Mucosa of gallbladder (tissue), 1 donor: ENCODE measurements at regions not wholly inside any gene's neighbourhood (a gene's known extent, or its start where the extent isn't known, plus 50 kb on each side); places are given as distances from the start of the nearest gene placed in this dataset.
A peak's percentile ranks its signal among the peaks of the same experiment; 100 is the strongest.

Experiments
- DNase-seq: peaks from one replicate; pipeline ENCODE4 v3.0.0-alpha.2; 2020; ENCODE audit warnings: low spot score
- donor health status: DM: no; HTN: no; CAD: no.

DNA sequence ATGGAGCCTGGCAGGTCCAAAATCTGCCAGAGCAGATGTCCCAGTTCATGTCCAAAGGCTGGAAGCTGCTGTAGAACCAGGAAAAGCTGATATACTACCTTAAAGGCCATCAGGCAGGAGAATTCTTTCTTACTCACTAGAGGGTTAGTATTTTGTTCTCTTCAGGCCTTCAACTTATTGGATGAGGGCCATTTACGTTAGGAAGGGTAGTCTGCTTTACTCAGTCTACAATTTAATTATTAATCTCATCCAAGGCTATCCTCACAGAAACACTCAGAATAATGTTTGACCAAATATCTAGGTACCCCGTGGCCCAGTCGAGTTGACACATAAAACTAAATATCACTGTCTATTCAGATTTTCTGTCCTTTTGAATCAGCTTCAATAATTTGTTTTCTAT lies 437.4 kb downstream of the TLE4 start:
- DNase-seq, result no peak

DNA sequence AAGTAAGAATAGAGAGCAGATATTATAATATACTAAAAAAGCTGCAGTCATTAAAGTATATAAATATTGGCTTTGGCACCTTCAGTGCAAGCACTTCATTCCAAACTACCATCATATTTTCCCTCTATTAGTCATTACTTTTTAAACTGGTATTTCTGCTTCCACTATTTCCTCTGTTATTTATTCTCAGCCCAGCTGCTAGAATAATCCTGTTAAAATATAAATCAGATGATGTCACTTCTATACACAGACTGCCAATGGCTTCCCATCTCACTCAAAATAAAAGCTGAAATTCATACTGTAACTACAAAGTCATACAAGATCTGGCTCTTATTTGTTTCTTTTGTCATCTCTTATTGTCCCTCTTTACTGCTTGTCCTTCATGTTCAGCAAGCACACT lies 432.9 kb downstream of the TLE4 start:
- no peak for DNase-seq

DNA sequence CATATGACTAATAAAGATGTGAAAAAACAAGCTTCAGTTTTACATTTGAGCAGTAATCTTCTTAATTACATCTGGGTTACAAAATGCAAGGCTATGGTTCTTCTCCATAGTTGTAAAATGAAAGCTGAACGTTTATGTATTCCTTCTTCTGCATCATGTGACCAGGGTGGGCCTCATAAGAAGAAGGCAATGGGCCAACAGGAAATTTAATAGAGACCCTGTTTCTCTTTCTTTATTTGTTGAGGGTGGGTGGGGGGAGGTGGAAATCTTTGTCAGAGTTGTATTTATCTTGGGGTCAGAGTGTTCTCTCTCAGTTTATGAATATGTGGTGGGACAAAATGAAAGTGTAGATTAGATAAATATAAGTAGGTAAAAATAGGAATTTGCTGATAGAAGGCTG lies 418.8 kb downstream of the TLE4 start:
- DNase-seq, result no peak

DNA sequence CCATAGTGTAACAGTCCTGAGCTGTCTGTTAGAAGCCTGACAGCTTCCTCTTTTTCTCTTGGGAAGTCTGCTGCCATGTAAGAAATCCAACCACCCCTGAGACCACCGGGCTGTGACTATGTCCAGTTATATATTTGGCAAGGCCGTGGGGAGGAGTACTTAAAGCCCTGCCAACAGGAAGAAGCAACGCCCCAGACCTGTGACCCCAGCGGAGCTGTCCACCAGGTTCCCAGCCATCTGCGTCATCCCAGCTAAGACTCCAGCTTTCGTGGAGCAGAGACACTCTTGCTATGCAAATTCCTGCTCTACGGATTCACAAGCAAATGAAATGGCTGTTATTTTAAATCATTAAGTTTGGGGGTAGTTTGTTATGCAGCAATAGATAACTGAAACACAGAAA lies 417.3 kb downstream of the TLE4 start:
- peak; percentile 75 for DNase-seq

DNA sequence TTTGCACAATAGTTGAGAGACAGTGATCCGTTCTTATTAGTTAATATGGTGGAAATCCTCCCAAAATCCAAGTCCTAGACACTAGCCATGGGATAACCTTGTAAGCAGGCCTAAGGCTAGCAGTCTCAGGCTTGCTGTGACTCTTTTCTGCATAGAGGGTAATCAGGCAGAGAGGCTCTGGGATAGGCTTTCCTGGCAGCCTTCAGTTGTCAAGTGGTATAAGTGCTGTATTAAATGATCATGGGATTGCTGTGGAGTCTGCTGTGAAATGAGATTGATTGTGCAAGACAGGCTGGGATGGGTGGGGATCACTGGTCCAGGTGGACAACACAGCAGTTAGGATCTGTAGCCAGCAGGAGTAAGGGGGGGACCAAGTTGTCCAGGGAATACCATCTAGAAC lies 416.4 kb downstream of the TLE4 start:
- DNase-seq, result no peak

DNA sequence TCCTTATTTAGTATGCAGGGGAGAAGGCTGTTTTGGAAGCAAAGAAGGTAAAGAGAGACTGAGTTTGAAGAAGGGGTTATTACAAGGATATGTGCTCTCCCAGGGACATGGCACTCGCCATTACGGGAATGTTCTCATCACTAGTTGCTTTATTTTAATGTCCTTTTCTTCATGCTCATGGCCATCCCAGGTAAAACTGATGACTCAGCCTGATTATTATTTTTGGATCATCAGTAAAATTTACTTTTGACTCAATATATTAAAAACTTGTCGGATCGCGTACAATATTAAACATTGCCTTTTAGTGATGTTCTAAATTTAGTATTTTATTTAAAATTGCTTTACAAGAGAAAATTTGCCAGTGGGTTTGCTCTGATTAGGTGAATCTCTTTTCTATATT lies 414.7 kb downstream of the TLE4 start:
- no peak for DNase-seq

DNA sequence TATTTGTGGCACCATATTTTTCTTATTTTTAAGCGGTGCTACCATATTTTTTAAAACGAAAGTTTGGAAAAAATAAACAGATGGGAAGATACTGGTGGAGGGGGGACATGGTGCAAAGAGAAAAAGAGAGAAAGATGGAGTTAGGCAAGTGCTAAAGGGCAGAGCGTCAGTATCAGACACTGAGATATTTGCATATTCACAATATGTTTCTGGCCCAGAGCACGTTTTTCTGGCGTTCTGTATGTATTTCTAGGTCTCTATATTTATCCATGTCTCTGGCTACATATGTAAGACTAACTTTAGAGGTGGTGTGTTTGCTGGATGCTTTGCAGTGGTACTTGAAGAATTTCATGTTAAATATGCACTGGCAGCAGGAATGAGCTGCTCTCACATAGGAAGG lies 414.0 kb downstream of the TLE4 start:
- DNase-seq, result no peak

DNA sequence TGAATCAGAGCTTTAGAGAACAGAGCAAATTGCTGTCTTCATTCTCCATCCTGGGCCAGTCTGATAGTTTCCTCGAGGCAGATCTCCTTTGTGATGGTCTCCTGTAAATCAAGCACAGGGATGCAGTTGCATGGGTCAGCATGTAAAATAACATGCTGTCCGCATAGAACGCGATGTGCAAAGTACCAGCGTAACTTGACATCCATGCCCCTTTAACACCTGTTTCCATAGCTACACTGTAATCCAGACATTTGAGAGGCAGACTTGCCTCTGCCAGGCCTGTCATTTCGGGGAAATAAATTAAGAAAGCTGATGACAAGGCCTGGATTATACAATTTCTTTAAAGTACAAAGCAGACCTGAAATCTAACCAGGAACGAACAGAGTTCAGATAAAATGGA lies 413.5 kb downstream of the TLE4 start:
- no peak for DNase-seq

DNA sequence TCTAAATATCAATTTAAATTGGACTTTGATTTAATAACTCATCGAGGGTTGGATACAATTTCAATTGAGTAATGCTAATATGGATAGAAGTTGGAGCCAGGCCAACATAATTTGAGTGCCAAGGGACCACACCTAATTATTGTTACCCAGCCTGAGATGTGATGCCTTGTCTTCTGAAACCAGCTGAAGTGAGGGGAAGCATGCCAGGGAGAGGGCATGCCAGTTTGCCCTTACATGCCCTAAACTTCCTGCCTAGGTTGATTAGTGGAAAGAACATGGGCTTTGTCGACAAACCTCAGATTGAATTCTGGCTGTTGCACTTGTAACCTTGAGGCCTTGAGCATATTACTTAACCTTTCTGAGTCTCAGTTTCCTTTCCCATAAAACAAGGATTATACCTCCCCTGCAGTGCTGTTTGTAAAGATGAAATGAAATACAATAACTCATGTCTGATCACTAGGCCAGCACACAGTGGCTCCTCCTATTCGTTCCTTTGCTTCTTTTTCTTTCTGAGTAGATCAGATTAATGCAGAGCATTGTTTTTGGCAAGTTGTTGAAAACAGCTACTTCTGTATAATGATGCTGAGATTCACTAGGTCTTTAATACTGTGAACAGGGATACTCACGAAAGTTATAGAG lies 412.8 kb downstream of the TLE4 start:
- DNase-seq, result peak; percentile 85

DNA sequence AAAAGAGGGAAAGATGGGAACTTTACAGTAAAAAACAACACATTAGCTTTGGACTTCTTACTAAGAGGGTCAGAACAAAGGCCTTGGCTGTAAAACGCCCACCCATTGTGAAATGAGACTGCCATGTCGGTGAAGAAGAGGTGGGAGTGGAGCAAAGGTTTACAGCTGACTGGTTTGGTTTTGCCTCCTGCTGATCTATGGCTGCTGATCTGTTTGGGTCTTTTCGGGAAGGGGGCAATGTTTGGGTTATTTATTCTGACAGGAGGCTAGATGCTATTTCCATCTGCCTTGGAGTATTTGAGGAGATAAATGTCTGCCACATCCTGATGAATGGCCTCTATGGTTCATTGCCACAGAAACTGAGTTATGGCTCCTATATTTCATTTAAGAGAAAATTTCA lies 408.7 kb downstream of the TLE4 start:
- DNase-seq, result no peak

DNA sequence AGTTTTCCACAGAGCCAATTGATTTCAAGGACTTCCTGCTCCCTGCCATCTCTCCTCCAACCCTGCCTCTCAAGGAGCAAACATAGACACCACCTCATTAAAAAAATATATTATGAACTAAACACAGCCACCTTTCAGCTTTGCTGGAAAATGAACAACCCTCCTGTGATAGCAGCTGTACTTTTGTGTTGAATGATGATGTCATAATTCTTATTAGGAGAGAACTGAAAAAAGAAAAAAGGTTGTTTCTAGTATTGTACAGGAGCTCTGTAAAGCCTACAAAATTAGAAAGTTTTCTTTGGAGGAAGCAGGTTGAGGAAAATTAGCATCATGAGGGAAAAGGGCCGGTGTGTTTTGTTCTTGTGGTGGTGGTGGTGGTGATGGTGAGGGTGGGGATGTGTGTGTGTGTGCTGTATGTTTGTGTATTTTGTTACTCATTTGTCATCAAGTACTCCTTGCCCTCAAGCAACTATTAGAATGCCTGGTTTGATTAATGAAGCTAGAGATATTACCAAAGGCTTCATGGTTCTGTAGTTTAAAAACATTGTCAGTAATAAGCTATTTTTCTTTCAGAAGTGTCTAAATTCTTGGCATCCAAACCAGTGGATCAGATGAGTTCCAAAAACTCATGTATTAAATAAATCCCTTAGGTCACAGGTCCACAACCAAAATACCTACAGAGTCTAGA lies 405.9 kb downstream of the TLE4 start:
- DNase-seq, result no peak

DNA sequence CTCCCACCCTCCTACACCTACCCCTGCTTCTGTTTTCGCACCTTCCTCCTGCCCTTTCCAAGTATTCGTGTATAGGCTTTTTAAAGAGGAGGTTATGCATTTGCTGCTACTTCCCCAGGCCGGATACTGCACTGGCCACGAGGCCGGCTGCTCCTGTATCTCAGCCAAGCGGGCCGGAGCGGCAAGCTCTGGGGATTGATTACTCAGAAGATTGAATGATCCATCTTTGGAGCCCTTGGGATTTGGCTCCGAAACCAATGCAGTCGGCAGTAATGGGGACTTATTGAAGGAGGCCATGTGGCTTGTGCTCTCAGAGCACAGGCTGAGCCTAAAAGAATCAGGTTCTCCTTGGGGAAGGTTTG lies 405.3 kb downstream of the TLE4 start:
- DNase-seq, result no peak

DNA sequence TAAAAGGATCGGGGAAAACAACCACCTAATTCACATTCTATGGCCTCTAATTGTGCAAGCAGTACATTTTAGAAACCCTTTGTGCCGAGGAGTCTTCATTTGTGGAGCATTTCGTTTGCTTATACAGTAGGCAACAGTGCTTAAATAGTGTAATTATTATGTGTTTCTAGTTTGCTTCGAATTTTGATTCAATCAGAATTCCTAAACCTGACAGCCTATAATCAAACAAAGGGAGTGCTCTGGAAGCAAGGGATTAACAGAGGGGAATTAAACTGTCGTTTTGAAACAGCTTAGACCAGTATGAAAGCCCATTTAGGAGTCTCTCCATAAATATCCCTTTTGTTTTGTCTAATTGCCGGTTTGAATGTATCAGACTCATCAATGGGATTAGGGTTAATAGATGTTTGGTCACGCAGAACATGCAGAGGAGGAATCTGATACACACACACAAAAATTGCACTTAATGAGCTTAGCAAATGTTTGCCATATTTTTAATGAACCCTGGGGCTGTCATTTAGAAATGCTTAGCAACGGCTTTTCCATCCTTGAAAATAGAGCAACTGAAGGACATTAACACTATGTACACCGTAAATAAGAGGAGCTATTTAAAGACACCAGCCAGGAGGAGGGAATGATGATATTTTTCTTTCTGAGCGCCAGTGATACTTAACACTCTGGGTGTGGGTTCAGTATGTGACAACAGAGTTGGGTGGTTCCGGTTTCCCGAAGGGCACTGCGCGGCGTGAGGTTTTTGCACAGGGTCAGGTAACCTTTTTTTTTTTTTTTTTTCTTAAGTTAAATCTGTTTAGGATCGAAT lies 404.7 kb downstream of the TLE4 start:
- no peak for DNase-seq

DNA sequence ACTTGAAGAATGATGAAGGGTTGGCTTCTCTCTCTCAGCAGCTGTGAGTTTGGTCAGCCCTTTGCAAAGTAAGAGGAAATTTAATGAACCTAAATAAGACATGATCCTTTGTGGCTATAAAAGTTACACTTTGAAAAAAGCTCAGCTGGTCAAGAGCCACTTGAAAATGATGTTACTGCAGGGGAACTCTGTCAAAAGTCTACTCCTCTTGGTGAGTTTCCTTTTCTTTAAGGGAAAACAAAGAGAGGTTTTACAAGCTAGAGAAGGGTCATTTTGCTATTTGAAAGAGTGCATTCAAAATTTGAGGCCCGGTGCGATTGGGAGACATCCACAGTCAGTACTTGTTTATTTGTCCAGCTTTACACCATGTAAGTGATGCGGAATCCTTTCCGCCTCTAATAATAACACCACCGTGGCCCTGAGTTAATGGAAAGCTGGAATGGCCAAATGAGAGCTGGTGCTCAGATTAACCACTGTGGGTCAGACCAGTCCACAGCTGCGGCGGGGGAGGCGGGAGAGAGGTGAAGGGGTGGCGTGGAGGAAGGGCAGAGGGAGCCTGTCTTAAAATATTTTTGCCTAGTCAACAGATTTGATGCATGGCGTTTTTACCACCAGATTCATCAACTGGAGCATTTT lies 404.0 kb downstream of the TLE4 start:
- no peak for DNase-seq

DNA sequence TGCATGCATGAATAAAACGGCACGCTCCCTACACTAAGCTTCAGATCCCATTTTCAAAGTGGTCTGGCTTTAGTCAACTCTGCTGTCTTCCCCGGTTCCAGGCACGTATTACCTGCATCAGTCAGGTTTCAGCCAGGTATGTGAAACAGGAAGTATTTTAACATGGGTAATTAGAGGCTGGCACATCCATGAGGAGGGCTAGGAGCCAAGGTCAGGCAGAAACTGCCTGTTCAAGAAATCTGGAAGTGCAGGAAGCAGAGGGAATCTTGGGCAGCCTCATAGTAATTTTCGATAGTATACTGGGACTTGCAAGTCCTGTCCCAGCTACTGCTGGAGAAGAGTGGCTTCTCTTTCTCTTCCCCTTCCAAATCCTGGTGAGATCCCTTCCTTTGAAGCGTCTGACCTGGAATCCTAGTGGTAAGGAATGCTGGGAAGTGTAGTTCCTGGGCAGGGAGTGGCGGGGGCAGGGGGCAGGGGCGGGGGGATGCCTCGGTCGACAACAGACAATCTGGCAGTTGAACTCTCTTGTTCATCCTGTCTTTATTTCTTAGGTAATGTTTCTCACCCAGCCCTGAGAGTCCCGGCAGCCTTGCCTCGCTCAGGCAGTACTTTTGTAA lies 403.1 kb downstream of the TLE4 start:
- peak; percentile 23 for DNase-seq

DNA sequence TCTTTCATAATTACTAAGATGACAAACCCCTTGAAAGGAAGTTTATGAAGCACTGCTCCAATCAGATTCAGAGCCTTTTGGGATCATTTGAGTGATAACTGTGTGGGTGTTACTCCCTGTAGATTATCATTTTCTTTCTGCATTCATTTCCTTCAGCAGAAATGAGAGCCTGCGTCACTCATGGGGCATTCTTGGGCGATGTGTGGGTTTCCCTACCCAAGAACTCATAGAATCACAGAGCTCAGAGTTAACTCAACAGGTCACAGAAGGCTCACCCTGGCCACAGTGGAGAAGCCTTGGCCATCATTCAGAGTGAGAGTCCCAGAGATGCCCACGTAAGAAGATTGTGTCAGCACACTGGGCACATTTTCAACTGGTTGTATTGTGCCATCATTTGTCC lies 401.9 kb downstream of the TLE4 start:
- DNase-seq, result no peak

DNA sequence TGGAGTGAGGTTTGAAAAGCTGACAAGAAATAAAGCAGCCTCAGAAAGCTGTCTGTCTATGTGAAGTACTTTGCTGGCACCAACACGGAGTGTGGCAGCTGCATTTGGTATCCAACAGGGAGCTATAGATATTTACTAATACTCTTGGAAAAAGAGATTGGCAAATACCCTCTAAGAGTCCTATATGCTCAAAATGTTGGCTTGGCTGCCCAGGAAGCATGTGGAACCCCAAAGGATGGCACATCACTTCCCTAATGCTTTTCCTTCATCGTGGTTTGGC lies 398.3 kb downstream of the TLE4 start:
- DNase-seq, result no peak

DNA sequence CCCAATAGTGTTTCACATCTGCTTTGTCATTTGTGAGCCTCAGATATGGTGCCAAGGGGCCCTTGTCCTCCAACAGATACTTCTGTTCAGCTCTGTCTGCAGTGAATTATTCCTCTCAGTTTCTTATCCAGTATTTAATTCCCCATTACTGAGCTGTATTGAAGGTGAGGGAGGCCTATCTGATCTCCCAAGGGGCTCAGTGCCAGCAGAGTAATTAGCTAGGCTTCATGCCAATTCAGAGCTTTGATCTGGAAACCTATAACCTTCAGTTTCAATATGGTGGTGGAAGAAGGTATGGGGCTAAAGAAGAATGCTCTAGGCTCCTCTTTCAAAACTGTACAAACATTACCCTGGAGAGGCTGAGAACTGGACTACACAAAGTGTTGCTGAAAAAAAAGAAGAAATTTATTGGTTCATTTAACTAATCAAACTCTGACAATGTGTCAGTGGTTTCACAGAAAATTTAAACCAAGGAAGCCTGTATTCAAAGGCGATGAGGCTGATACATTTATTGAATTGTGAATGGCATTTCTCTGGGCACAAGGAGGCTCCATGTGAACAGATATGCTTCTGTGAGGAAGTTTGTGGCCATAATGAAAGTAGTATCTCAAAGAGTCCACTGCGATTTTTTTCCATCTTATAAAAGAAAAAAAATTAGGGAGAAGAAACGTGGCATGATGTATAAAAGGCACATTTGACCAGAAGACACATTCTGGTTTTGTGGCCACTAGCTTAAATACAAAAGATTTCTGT lies 397.8 kb downstream of the TLE4 start:
- no peak for DNase-seq

DNA sequence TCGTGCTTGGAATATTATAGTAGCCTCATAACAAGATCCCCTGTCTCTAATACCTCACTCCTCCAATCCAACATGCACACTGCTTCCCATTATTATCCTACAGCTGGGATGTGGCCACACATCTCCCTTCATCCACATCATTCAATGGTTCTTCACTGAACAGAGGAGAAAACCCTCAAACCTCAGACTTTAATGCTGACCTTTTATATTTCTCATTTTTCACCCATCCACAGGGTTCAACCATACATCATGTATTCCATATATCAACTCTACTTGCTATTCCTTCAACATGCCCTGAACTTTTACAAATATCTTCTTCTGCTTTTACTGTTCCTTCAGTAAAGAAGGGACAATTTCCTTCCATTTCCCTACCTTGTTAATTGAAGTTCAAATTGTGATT lies 396.8 kb downstream of the TLE4 start:
- no peak for DNase-seq

DNA sequence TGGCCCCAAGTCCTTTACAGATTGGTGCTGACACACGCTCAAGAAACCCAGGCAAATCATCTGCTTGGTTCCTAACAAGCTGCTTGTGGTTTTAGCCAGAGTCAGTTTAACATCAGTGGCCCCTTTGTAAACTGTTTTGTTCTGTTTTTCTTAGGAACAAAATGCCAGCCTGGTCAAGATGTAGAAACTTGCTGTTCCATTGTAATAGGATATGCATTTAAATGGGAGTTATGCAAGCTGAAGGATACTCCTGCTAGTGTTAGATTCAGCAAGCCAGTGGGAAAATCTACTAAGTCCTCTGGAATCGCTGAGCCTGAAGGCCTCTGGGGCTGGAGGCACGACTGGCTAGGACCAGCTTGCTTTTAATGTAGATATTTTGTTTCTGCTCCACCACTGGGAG lies 391.1 kb downstream of the TLE4 start:
- DNase-seq, result no peak

DNA sequence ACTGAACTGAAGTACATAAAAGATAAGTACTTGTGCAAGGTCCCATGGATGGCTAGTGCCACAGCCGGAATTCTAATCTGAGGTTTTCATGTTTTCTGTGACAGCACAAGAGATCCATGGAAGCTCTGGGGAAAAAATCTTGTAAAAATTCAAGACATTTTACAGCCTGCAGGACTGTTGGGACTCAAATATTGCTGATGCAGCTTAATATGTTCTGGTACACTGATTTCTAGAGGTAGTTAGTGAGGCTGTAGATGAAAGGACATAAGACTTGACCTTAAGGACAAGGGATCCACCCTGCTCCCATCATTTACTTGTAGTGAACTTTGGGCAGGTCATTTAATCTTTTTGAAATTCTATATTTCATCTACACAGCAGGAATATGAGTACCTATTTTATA lies 390.4 kb downstream of the TLE4 start:
- DNase-seq, result no peak

DNA sequence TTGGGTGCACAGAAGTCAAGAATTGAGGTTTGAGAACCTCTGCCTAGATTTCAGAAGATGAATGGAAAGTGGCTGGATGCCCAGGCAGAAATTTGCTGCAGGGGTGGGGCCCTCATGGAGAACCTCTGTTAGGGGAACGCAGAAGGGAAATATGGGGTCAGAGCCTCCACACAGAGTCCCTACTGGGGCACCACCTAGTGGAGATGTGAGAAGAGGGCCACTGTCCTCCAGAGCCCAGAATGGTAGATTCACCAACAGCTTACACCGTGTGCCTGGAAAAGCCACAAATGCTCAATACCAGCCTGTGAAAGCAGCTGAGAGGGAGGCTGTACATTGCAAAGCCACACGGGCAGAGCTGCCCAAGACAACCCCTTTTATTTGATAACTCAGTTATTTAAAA lies 383.5 kb downstream of the TLE4 start:
- DNase-seq, result no peak
